ENCODE measurements at regions not wholly inside any gene's neighbourhood (a gene's known extent, or its start where the extent isn't known, plus 50 kb on each side); places are given as distances from the start of the nearest gene placed in this dataset.

DNA sequence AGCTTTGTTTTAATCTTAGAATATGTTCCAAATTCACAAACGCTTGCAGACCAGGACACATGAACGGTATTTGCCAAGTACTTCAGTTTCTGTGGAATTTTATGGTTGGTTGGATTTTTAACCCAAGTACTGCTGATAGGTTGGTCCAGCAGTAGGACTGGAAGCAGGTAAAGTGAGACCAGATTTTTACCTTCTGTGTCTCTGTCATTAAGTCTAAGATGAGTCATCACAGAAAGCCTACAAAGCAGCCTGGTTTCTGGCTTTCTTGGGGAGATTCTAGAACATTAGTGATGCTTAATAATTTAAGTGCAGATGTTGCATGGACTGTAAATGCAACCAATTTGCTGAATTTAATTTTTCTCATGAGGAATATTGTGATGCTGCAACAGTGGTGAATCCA is 100.5 kb downstream of the SCG2 start:
- no peak for TF ChIP-seq JUND (IDR thresholded peaks at IDR 0.05)
- no peak for TF ChIP-seq REST (IDR thresholded peaks at IDR 0.05)
- TF ChIP-seq, protein P1, sequence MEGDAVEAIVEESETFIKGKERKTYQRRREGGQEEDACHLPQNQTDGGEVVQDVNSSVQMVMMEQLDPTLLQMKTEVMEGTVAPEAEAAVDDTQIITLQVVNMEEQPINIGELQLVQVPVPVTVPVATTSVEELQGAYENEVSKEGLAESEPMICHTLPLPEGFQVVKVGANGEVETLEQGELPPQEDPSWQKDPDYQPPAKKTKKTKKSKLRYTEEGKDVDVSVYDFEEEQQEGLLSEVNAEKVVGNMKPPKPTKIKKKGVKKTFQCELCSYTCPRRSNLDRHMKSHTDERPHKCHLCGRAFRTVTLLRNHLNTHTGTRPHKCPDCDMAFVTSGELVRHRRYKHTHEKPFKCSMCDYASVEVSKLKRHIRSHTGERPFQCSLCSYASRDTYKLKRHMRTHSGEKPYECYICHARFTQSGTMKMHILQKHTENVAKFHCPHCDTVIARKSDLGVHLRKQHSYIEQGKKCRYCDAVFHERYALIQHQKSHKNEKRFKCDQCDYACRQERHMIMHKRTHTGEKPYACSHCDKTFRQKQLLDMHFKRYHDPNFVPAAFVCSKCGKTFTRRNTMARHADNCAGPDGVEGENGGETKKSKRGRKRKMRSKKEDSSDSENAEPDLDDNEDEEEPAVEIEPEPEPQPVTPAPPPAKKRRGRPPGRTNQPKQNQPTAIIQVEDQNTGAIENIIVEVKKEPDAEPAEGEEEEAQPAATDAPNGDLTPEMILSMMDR (IDR thresholded peaks at IDR 0.05; ENCODE audit: low read depth, low read length, missing input control), result no peak
- TF ChIP-seq MAX (IDR thresholded peaks at IDR 0.05), result no peak
- no peak for TF ChIP-seq GABPA (IDR thresholded peaks at IDR 0.05 in 1 of 2, conservative IDR thresholded peaks at IDR 0.05 in 1 of 2)
- no peak for TF ChIP-seq NR2F2 (IDR thresholded peaks at IDR 0.05)
- no peak for TF ChIP-seq RXRA (IDR thresholded peaks at IDR 0.05)
- no peak for TF ChIP-seq TAF1 (conservative IDR thresholded peaks at IDR 0.05)
- TF ChIP-seq EGR1 (IDR thresholded peaks at IDR 0.05; ENCODE audit: low read depth in 2 of 2), result no peak
- TF ChIP-seq YY1 (IDR thresholded peaks at IDR 0.05), result no peak
- no peak for TF ChIP-seq RAD21 (IDR thresholded peaks at IDR 0.05)

All from liver (tissue), 3 donors.